Caco-2 (cell line): ENCODE measurements at regions not wholly inside any gene's neighbourhood (a gene's known extent, or its start where the extent isn't known, plus 50 kb on each side); places are given as distances from the start of the nearest gene placed in this dataset.

ENCODE experiments used
- BruUV-seq: library from RNA; stranded (reverse); fragments of 400-500 nt; replicated peaks from 2 replicates; lab custom pipeline; 2021; lab: Mats Ljungman, UMichigan
- CTCF ChIA-PET: fragments of 300-600 bp; sonication (Branson Sonifier 250); formaldehyde crosslinking; loops from one replicate; lab custom pipeline; 2022; ENCODE audit warnings: antibody characterized with exemption; lab: Charles Lee
- POLR2A ChIA-PET: fragments of 300-600 bp; sonication (Branson Sonifier 250); formaldehyde crosslinking; loops from one replicate; lab custom pipeline; 2022; ENCODE audit warnings: antibody characterized with exemption; lab: Charles Lee
- DNase-seq, 2 experiments: peaks; one replicate each; pipeline versions ENCODE4 v3.0.0 to v3.0.0-alpha.2; 2020 to 2022
- H3K27me3 ChIP-seq: replicated peaks from 2 replicates; pipeline ENCODE4 v1.6.0; 2011; ENCODE audit warnings: low read length; ENCODE audit not compliant: control insufficient read depth, insufficient read depth
- H3K36me3 ChIP-seq: 2 replicates; pipeline ENCODE4 v1.5.1; 2011; ENCODE audit warnings: low read length; ENCODE audit not compliant: control insufficient read depth, insufficient read depth
- H3K4me1 ChIP-seq: fragments of 250-450 bp; sonication (Bioruptor Pico); 2 replicates; pipeline ENCODE4 v1.5.1; 2020; ENCODE audit warnings: mild to moderate bottlenecking
- H3K4me3 ChIP-seq: 2 replicates; pipeline ENCODE4 v1.5.1; 2011; ENCODE audit warnings: low read depth, mild to moderate bottlenecking, control low read depth, low read length
- H3K9me3 ChIP-seq: fragments of 250-450 bp; sonication (Bioruptor Pico); 2 replicates; pipeline ENCODE4 v1.5.1; 2020; ENCODE audit warnings: mild to moderate bottlenecking, moderate library complexity
- H3K27ac Mint-ChIP-seq: one replicate; pipeline ENCODE4 v1.8.0; 2022; ENCODE audit warnings: mixed read lengths; ENCODE audit not compliant: unreplicated experiment
- H3K27me3 Mint-ChIP-seq: one replicate; pipeline ENCODE4 v1.8.0; 2022; ENCODE audit warnings: mixed read lengths; ENCODE audit not compliant: insufficient read depth, unreplicated experiment
- H3K36me3 Mint-ChIP-seq: one replicate; pipeline ENCODE4 v1.8.0; 2022; ENCODE audit warnings: mild to moderate bottlenecking, mixed read lengths; ENCODE audit not compliant: insufficient read depth, unreplicated experiment
- H3K4me1 Mint-ChIP-seq: one replicate; pipeline ENCODE4 v1.8.0; 2022; ENCODE audit warnings: low read depth, mixed read lengths; ENCODE audit not compliant: unreplicated experiment
- H3K4me3 Mint-ChIP-seq: one replicate; pipeline ENCODE4 v1.8.0; 2022; ENCODE audit warnings: mild to moderate bottlenecking, moderate library complexity, mixed read lengths; ENCODE audit not compliant: unreplicated experiment
- H3K9me3 Mint-ChIP-seq: one replicate; pipeline ENCODE4 v1.8.0; 2022; ENCODE audit warnings: mixed read lengths; ENCODE audit not compliant: unreplicated experiment
- intact Hi-C: fragments of 100-400 bp; cut with micrococcal nuclease; formaldehyde crosslinking; loops from one replicate; pipeline ENCODE4 v1.10.0; 2022; ENCODE audit not compliant: unreplicated experiment
- TF ChIP-seq, protein P1 (sequence below), 2 experiments: fragments of 200-600 bp in 1 of 2; IDR thresholded peaks; 1 replicate in 1 of 2; 2 replicates in 1 of 2; pipeline versions ENCODE4 v1.5.1 to v1.8.0; 2011 to 2022; ENCODE audit warnings: antibody characterized with exemption in 1 of 2, control low read depth in 1 of 2, inconsistent platforms in 1 of 2, low read depth in 1 of 2, low read length in 1 of 2, mild to moderate bottlenecking in 1 of 2, moderate library complexity in 1 of 2; ENCODE audit not compliant: insufficient read depth in 1 of 2, severe bottlenecking in 1 of 2, unreplicated experiment in 1 of 2

DNA sequence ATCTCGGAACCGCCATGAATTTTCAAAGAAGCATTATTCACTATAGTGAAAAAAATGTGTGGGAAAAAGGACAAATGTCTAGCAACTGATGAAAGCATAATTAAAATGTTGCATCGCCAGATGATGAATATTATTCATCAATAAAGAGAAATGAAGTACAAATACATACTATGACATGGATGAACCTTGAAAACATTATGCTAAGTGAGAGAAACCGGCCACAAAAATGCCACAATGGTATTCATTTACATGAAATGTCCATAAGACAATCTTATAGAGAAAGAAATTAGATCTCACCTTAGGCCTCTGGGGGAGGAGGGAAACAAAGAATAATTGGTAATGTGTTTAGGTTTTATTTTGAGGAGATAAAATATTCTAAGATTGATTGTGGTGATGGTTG, 645.0 kb downstream of the EFNB2 start:
- H3K4me3 ChIP-seq, result no peak overlapping the region
- H3K27me3 Mint-ChIP-seq, result no peaks in the 10 kb centered on the region
- no peaks in the 10 kb centered on the region for H3K4me1 Mint-ChIP-seq
- H3K27me3 ChIP-seq, result no peaks in the 10 kb centered on the region
- no peak overlapping the region for H3K4me3 Mint-ChIP-seq
- intact Hi-C loops, result no loop called here
- H3K4me1 ChIP-seq, result no peaks in the 10 kb centered on the region
- peaks cover 20% of the 10 kb centered on the region for H3K9me3 Mint-ChIP-seq
- TF ChIP-seq, protein P1, sequence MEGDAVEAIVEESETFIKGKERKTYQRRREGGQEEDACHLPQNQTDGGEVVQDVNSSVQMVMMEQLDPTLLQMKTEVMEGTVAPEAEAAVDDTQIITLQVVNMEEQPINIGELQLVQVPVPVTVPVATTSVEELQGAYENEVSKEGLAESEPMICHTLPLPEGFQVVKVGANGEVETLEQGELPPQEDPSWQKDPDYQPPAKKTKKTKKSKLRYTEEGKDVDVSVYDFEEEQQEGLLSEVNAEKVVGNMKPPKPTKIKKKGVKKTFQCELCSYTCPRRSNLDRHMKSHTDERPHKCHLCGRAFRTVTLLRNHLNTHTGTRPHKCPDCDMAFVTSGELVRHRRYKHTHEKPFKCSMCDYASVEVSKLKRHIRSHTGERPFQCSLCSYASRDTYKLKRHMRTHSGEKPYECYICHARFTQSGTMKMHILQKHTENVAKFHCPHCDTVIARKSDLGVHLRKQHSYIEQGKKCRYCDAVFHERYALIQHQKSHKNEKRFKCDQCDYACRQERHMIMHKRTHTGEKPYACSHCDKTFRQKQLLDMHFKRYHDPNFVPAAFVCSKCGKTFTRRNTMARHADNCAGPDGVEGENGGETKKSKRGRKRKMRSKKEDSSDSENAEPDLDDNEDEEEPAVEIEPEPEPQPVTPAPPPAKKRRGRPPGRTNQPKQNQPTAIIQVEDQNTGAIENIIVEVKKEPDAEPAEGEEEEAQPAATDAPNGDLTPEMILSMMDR (IDR thresholded peaks at IDR 0.05; ENCODE audit: insufficient read depth in 1 of 2, low read depth in 1 of 2, low read length in 1 of 2, severe bottlenecking in 1 of 2, unreplicated experiment in 1 of 2), result no peak
- H3K9me3 ChIP-seq, result no peaks in the 10 kb centered on the region
- H3K27ac Mint-ChIP-seq, result no peak overlapping the region
- no peak for DNase-seq
- POLR2A ChIA-PET, result no interaction called here
- no peaks in the 10 kb centered on the region for H3K36me3 ChIP-seq
- BruUV-seq, result no TSS peak
- CTCF ChIA-PET, result no interaction called here
- H3K36me3 Mint-ChIP-seq, result no peaks in the 10 kb centered on the region

DNA sequence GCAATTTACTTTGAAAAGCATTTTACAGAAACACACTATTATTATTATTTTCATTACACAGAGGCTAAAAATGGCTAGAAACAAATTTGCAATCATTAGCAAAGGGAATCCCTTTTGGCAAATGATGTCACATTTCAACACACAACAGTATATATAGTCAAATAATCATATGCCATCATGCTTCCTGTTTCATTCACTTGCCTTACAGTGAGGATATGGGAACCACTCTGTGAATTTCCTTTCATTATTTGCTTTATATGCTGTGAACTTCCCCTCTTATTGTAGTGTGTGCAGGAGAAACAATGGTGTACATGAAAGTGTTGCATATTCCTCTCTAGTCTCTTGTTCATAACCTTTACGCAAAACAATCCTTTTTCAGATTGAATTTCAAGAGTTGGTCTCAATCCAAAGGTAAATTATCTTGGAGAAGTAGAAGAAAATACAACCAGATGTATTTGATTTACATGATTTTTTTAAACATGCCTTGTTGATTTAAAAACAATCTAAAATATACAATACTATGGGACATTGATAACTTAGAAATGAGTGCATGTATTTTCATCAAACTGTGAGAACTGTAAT, 657.3 kb downstream of the EFNB2 start:
- Histone ChIP-seq H3K27me3 (no peaks in the 10 kb centered on the region), H3K4me3 (no peak overlapping the region), H3K36me3 (no peaks in the 10 kb centered on the region), H3K9me3 (no peaks in the 10 kb centered on the region; the same call in 1 of the 2 replicates), H3K4me1 (no peaks in the 10 kb centered on the region)
- intact Hi-C loops, result no loop called here
- BruUV-seq, result no TSS peak
- ChIA-PET CTCF (no interaction called here), POLR2A (no interaction called here)
- TF ChIP-seq, protein P1 (IDR thresholded peaks at IDR 0.05; ENCODE audit: insufficient read depth in 1 of 2, low read depth in 1 of 2, low read length in 1 of 2, severe bottlenecking in 1 of 2, unreplicated experiment in 1 of 2), result no peak
- H3K27ac Mint-ChIP-seq, result no peak overlapping the region
- no peak for DNase-seq
- H3K27me3 Mint-ChIP-seq, result peaks cover 5% of the 10 kb centered on the region
- H3K36me3 Mint-ChIP-seq, result no peaks in the 10 kb centered on the region
- H3K4me3 Mint-ChIP-seq, result no peak overlapping the region
- H3K4me1 Mint-ChIP-seq, result no peaks in the 10 kb centered on the region
- H3K9me3 Mint-ChIP-seq, result no peaks in the 10 kb centered on the region

DNA sequence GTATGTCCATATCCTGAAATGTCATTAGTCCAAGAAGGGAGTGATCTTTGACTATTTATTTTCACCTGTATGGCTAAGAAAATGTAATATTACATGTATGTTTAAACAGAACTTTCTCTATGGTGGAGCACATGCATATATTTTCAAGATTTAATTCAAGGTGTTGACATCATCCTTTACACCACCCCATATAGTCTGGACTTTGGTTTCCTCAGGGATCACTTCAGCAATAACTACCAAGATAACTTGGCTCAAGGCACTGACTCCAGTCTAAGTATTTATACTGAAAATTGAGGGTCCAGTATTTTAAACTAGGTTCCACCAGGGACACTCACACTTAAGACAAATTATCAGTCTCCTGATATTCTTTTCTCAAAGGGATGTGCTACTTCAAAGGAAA, 660.6 kb downstream of the EFNB2 start:
- H3K27me3 ChIP-seq, result no peaks in the 10 kb centered on the region
- no peaks in the 10 kb centered on the region for H3K9me3 ChIP-seq
- Mint-ChIP-seq H3K36me3 (no peaks in the 10 kb centered on the region), H3K27me3 (no peaks in the 10 kb centered on the region), H3K4me3 (no peak overlapping the region), H3K27ac (no peak overlapping the region), H3K9me3 (no peaks in the 10 kb centered on the region), H3K4me1 (no peaks in the 10 kb centered on the region)
- H3K4me3 ChIP-seq, result no peak overlapping the region
- no peaks in the 10 kb centered on the region for H3K4me1 ChIP-seq
- H3K36me3 ChIP-seq, result no peaks in the 10 kb centered on the region
- POLR2A ChIA-PET, result no interaction called here
- CTCF ChIA-PET, result no interaction called here
- intact Hi-C loops, result no loop called here
- BruUV-seq, result no TSS peak
- TF ChIP-seq, protein P1 (IDR thresholded peaks at IDR 0.05; ENCODE audit: insufficient read depth in 1 of 2, low read depth in 1 of 2, low read length in 1 of 2, severe bottlenecking in 1 of 2, unreplicated experiment in 1 of 2), result no peak
- no peak for DNase-seq
